GM23338 (cell line): ENCODE measurements at regions not wholly inside any gene's neighbourhood (a gene's known extent, or its start where the extent isn't known, plus 50 kb on each side); places are given as distances from the start of the nearest gene placed in this dataset.

ENCODE experiments used
- ATAC-seq: fragments of 200-7000 bp; cut with Tn5 transposase; 3 replicates; pipeline ENCODE4 v1.9.1; 2020
- DNase-seq: peaks from one replicate; pipeline ENCODE4 v3.0.0-alpha.2; 2015; ENCODE audit warnings: low spot score
- H2AFZ ChIP-seq: fragments of 200-600 bp; sonication (generic); 2 replicates; pipeline ENCODE4 v1.8.0; 2016; ENCODE audit warnings: antibody characterized with exemption, mild to moderate bottlenecking, moderate library complexity
- H3F3A ChIP-seq: fragments of 200-600 bp; sonication (generic); replicated peaks from 2 replicates; pipeline ENCODE4 v1.8.0; 2017; ENCODE audit warnings: antibody characterized with exemption, mixed run types, low read depth
- H3K27ac ChIP-seq: fragments of 200-600 bp; sonication (generic); 2 replicates; pipeline ENCODE4 v1.6.1; 2016; ENCODE audit warnings: low read depth
- H3K27me3 ChIP-seq: fragments of 200-600 bp; sonication (generic); 2 replicates; pipeline ENCODE4 v1.8.0; 2016; ENCODE audit warnings: mild to moderate bottlenecking, mixed run types, moderate library complexity; ENCODE audit not compliant: insufficient read depth
- H3K36me3 ChIP-seq: fragments of 200-600 bp; sonication (generic); 2 replicates; pipeline ENCODE4 v1.8.0; 2016; ENCODE audit warnings: mild to moderate bottlenecking; ENCODE audit not compliant: insufficient read depth
- H3K4me1 ChIP-seq: fragments of 200-600 bp; sonication (generic); 2 replicates; pipeline ENCODE4 v1.8.0; 2016; ENCODE audit warnings: mild to moderate bottlenecking, moderate library complexity; ENCODE audit not compliant: insufficient read depth
- H3K4me2 ChIP-seq: fragments of 200-600 bp; sonication (generic); 2 replicates; pipeline ENCODE4 v1.7.1; 2017; ENCODE audit warnings: mixed run types
- H3K4me3 ChIP-seq: fragments of 200-600 bp; sonication (generic); 2 replicates; pipeline ENCODE4 v1.6.1; 2016; ENCODE audit warnings: mixed run types
- H3K79me2 ChIP-seq: fragments of 200-600 bp; sonication (generic); replicated peaks from 2 replicates; pipeline ENCODE4 v1.8.0; 2017; ENCODE audit warnings: mild to moderate bottlenecking; ENCODE audit not compliant: insufficient read depth
- H3K9me2 ChIP-seq: fragments of 200-600 bp; sonication (generic); 2 replicates; pipeline ENCODE4 v1.8.0; 2017; ENCODE audit not compliant: insufficient read depth
- H4K20me1 ChIP-seq: fragments of 200-600 bp; sonication (generic); replicated peaks from 2 replicates; pipeline ENCODE4 v1.8.0; 2017; ENCODE audit warnings: mild to moderate bottlenecking; ENCODE audit not compliant: insufficient read depth
- H3K27ac Mint-ChIP-seq: 2 replicates; pipeline ENCODE4 v1.8.0; 2020; ENCODE audit warnings: inconsistent platforms, mild to moderate bottlenecking, moderate library complexity, mixed read lengths
- H3K27me3 Mint-ChIP-seq: 3 replicates; pipeline ENCODE4 v1.8.0; 2022; ENCODE audit warnings: low read depth, mild to moderate bottlenecking, moderate library complexity, mixed read lengths, inconsistent platforms; ENCODE audit not compliant: insufficient read depth, poor library complexity
- H3K36me3 Mint-ChIP-seq: 3 replicates; pipeline ENCODE4 v1.8.0; 2021; ENCODE audit warnings: low read depth, mild to moderate bottlenecking, inconsistent platforms, moderate library complexity, mixed read lengths
- H3K4me1 Mint-ChIP-seq: 3 replicates; pipeline ENCODE4 v1.8.0; 2020; ENCODE audit warnings: mild to moderate bottlenecking, inconsistent platforms, mixed read lengths
- H3K4me3 Mint-ChIP-seq: 3 replicates; pipeline ENCODE4 v1.8.0; 2021; ENCODE audit warnings: moderate library complexity, mild to moderate bottlenecking, inconsistent platforms, mixed read lengths
- H3K9me3 Mint-ChIP-seq: 3 replicates; pipeline ENCODE4 v1.8.0; 2020; ENCODE audit warnings: moderate library complexity, mild to moderate bottlenecking, inconsistent platforms, mixed read lengths
- CREB1 ChIP-seq: fragments of 250-450 bp; sonication (Bioruptor Pico); IDR thresholded peaks from 2 replicates; pipeline ENCODE4 v1.5.0; 2020; ENCODE audit warnings: low read depth, mild to moderate bottlenecking, moderate library complexity
- EZH2 ChIP-seq: fragments of 200-600 bp; sonication (generic); IDR thresholded peaks from one replicate; pipeline ENCODE4 v1.8.0; 2017; ENCODE audit warnings: antibody characterized with exemption, mild to moderate bottlenecking, low read depth; ENCODE audit not compliant: unreplicated experiment
- EZH2phosphoT487 ChIP-seq: fragments of 200-600 bp; sonication (generic); IDR thresholded peaks from one replicate; pipeline ENCODE4 v1.8.1; 2018; ENCODE audit warnings: antibody characterized with exemption; ENCODE audit not compliant: unreplicated experiment
- JUNB ChIP-seq: IDR thresholded peaks from one replicate; pipeline ENCODE4 v1.6.1; 2016; ENCODE audit warnings: antibody characterized with exemption; ENCODE audit not compliant: unreplicated experiment
- NANOG ChIP-seq: IDR thresholded peaks from 2 replicates; pipeline ENCODE4 v1.6.1; 2016; ENCODE audit warnings: antibody characterized with exemption, borderline replicate concordance
- POLR2AphosphoS5 ChIP-seq: IDR thresholded peaks from 2 replicates; pipeline ENCODE4 v1.6.1; 2016; ENCODE audit warnings: antibody characterized with exemption, low read depth
- STAT1 ChIP-seq: IDR thresholded peaks from one replicate; pipeline ENCODE4 v1.6.1; 2016; ENCODE audit warnings: antibody characterized with exemption; ENCODE audit not compliant: unreplicated experiment
- ZNF114 ChIP-seq: fragments of 250-450 bp; sonication (Bioruptor Pico); IDR thresholded peaks from 2 replicates; pipeline ENCODE4 v1.5.0; 2020; ENCODE audit warnings: mild to moderate bottlenecking, moderate library complexity
- ZNF331 ChIP-seq: fragments of 250-450 bp; sonication (Bioruptor Pico); IDR thresholded peaks from 2 replicates; pipeline ENCODE4 v1.5.0; 2020; ENCODE audit warnings: low read depth, mild to moderate bottlenecking, moderate library complexity
- ZNF462 ChIP-seq: fragments of 250-450 bp; sonication (Bioruptor Pico); IDR thresholded peaks from 2 replicates; pipeline ENCODE4 v1.5.0; 2020; ENCODE audit warnings: mild to moderate bottlenecking, moderate library complexity
- TF ChIP-seq, protein P1 (sequence below): IDR thresholded peaks from 2 replicates; pipeline ENCODE4 v1.6.1; 2016; ENCODE audit warnings: antibody characterized with exemption
- TF ChIP-seq, protein P2 (sequence below), 2 experiments: fragments of 200-600 bp in 1 of 2; sonication (generic) in 1 of 2; conservative IDR thresholded peaks; 2 replicates each; pipeline versions ENCODE4 v1.5.1 to v1.6.1; 2016 to 2017; ENCODE audit warnings: antibody characterized with exemption in 2 of 2, low read depth in 2 of 2, mild to moderate bottlenecking in 2 of 2, moderate library complexity in 1 of 2
- TF ChIP-seq, protein P3 (sequence below): IDR thresholded peaks from one replicate; pipeline ENCODE4 v1.6.1; 2018; ENCODE audit warnings: antibody characterized with exemption; ENCODE audit not compliant: unreplicated experiment

GRCh38 chr2:162473-163382 lies 101.1 kb downstream of the SH3YL1 start:
- TF ChIP-seq, protein P1, sequence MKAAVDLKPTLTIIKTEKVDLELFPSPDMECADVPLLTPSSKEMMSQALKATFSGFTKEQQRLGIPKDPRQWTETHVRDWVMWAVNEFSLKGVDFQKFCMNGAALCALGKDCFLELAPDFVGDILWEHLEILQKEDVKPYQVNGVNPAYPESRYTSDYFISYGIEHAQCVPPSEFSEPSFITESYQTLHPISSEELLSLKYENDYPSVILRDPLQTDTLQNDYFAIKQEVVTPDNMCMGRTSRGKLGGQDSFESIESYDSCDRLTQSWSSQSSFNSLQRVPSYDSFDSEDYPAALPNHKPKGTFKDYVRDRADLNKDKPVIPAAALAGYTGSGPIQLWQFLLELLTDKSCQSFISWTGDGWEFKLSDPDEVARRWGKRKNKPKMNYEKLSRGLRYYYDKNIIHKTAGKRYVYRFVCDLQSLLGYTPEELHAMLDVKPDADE = no peak
- no peak for TF ChIP-seq POLR2AphosphoS5
- TF ChIP-seq, protein P2, sequence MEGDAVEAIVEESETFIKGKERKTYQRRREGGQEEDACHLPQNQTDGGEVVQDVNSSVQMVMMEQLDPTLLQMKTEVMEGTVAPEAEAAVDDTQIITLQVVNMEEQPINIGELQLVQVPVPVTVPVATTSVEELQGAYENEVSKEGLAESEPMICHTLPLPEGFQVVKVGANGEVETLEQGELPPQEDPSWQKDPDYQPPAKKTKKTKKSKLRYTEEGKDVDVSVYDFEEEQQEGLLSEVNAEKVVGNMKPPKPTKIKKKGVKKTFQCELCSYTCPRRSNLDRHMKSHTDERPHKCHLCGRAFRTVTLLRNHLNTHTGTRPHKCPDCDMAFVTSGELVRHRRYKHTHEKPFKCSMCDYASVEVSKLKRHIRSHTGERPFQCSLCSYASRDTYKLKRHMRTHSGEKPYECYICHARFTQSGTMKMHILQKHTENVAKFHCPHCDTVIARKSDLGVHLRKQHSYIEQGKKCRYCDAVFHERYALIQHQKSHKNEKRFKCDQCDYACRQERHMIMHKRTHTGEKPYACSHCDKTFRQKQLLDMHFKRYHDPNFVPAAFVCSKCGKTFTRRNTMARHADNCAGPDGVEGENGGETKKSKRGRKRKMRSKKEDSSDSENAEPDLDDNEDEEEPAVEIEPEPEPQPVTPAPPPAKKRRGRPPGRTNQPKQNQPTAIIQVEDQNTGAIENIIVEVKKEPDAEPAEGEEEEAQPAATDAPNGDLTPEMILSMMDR (conservative IDR thresholded peaks at IDR 0.05; ENCODE audit: low read depth in 2 of 2) = no peak
- TF ChIP-seq ZNF114 (CRISPR knock-in tag) = no peak
- no peak for TF ChIP-seq JUNB
- TF ChIP-seq EZH2 = no peak
- TF ChIP-seq STAT1 = no peak
- TF ChIP-seq ZNF462 (CRISPR knock-in tag) = no peak
- no peak for TF ChIP-seq EZH2phosphoT487
- TF ChIP-seq ZNF331 = no peak
- TF ChIP-seq, protein P3, sequence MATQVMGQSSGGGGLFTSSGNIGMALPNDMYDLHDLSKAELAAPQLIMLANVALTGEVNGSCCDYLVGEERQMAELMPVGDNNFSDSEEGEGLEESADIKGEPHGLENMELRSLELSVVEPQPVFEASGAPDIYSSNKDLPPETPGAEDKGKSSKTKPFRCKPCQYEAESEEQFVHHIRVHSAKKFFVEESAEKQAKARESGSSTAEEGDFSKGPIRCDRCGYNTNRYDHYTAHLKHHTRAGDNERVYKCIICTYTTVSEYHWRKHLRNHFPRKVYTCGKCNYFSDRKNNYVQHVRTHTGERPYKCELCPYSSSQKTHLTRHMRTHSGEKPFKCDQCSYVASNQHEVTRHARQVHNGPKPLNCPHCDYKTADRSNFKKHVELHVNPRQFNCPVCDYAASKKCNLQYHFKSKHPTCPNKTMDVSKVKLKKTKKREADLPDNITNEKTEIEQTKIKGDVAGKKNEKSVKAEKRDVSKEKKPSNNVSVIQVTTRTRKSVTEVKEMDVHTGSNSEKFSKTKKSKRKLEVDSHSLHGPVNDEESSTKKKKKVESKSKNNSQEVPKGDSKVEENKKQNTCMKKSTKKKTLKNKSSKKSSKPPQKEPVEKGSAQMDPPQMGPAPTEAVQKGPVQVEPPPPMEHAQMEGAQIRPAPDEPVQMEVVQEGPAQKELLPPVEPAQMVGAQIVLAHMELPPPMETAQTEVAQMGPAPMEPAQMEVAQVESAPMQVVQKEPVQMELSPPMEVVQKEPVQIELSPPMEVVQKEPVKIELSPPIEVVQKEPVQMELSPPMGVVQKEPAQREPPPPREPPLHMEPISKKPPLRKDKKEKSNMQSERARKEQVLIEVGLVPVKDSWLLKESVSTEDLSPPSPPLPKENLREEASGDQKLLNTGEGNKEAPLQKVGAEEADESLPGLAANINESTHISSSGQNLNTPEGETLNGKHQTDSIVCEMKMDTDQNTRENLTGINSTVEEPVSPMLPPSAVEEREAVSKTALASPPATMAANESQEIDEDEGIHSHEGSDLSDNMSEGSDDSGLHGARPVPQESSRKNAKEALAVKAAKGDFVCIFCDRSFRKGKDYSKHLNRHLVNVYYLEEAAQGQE = no peak
- no peak for TF ChIP-seq CREB1
- no peak for TF ChIP-seq NANOG
- Histone ChIP-seq H3K4me2 (no peak overlapping the region), H2AFZ (peak overlapping the region; percentile 63), H3K4me1 (0 out of 2 replicates have a peak, but pooled peaks cover 3% of the 10 kb centered on the region), H4K20me1 (no peaks in the 10 kb centered on the region), H3K36me3 (no peaks in the 10 kb centered on the region), H3K4me3 (no peak overlapping the region), H3K9me2 (peaks cover 5% of the 10 kb centered on the region; the same call in 1 of the 2 replicates), H3K27me3 (no peaks in the 10 kb centered on the region), H3F3A (no peaks in the 10 kb centered on the region), H3K79me2 (no peaks in the 10 kb centered on the region), H3K27ac (no peak overlapping the region)
- Mint-ChIP-seq H3K4me1 (peaks cover 7% of the 10 kb centered on the region), H3K4me3 (no peak overlapping the region), H3K27ac (no peak overlapping the region), H3K27me3 (peaks cover 2% of the 10 kb centered on the region), H3K36me3 (no peaks in the 10 kb centered on the region), H3K9me3 (no peaks in the 10 kb centered on the region; the same call in 1 of the 3 replicates)
- no peak for ATAC-seq
- DNase-seq = no peak
